HepG2 (cell line): ENCODE measurements at regions not wholly inside any gene's neighbourhood (a gene's known extent, or its start where the extent isn't known, plus 50 kb on each side); places are given as distances from the start of the nearest gene placed in this dataset.

ENCODE experiments used
- ATAC-seq: fragments of 200-7000 bp; cut with Tn5 transposase; 3 replicates; pipeline ENCODE4 v1.9.1; 2020; ENCODE audit warnings: mild to moderate bottlenecking, moderate library complexity
- BruUV-seq: library from RNA; stranded (reverse); fragments of 400-500 nt; replicated peaks from 2 replicates; lab custom pipeline; 2021; lab: Mats Ljungman, UMichigan
- CTCF ChIA-PET: fragments of 300-600 bp; formaldehyde crosslinking; extraction: SDS; loops from one replicate; lab custom pipeline; 2021; ENCODE audit warnings: low total read pairs, inconsistent platforms, low intra/inter-chr PET ratio; lab: Yijun Ruan, JAX
- POLR2A ChIA-PET: fragments of 350-600 bp; sonication (Branson Sonifier 250); formaldehyde crosslinking; loops from one replicate; lab custom pipeline; 2020; ENCODE audit warnings: antibody characterized with exemption, inconsistent platforms; lab: Yijun Ruan, JAX
- DNase-seq: peaks from one replicate; pipeline ENCODE4 v3.0.0-alpha.2; 2015; ENCODE audit warnings: low spot score
- FAIRE-seq: peaks from 3 replicates; lab custom pipeline; 2011; peaks lifted over from hg19 to GRCh38; lab: Jason Lieb, UNC
- H2AFZ ChIP-seq: one replicate; pipeline ENCODE4 v1.6.1; 2011; ENCODE audit warnings: low read length, inconsistent platforms
- H3K27ac ChIP-seq: fragments of 300-600 bp; 3 replicates; pipeline ENCODE4 v1.8.0; 2011; ENCODE audit warnings: mixed run types, mild to moderate bottlenecking, mixed read lengths, low read length, inconsistent platforms; ENCODE audit not compliant: insufficient read depth; ENCODE audit errors: extremely low read length
- H3K27me3 ChIP-seq, 2 experiments: fragments of 200-600 bp in 1 of 2; 2 replicates in 1 of 2; 3 replicates in 1 of 2; pipeline versions ENCODE4 v1.6.0 to v1.8.0; 2011; ENCODE audit warnings: low read length in 2 of 2, mild to moderate bottlenecking in 2 of 2, moderate library complexity in 2 of 2, inconsistent platforms in 1 of 2; ENCODE audit not compliant: insufficient read depth in 2 of 2, control insufficient read depth in 1 of 2
- H3K36me3 ChIP-seq, 2 experiments: fragments of 200-600 bp in 1 of 2; replicated peaks in 1 of 2; 2 replicates in 1 of 2; 3 replicates in 1 of 2; pipeline versions ENCODE4 v1.5.1 to v1.8.0; 2011; ENCODE audit warnings: low read length in 2 of 2, inconsistent platforms in 1 of 2; ENCODE audit not compliant: insufficient read depth in 2 of 2, control insufficient read depth in 1 of 2
- H3K4me1 ChIP-seq: 2 replicates; pipeline ENCODE4 v1.5.1; 2012; ENCODE audit warnings: low read length, inconsistent platforms; ENCODE audit not compliant: insufficient read depth
- H3K4me2 ChIP-seq: 2 replicates; pipeline ENCODE4 v1.6.0; 2011; ENCODE audit warnings: low read depth, low read length, inconsistent platforms
- H3K4me3 ChIP-seq, 3 experiments: fragments of 200-600 bp in 1 of 3; sonication (generic), shearing (Covaris generic) in 1 of 3; replicated peaks in 1 of 3; 2 replicates each; pipeline ENCODE4 v1.5.1; 2011 to 2016; ENCODE audit warnings: low read length in 3 of 3, inconsistent platforms in 2 of 3, low read depth in 2 of 3, mild to moderate bottlenecking in 2 of 3, control low read depth in 1 of 3, mixed read lengths in 1 of 3; ENCODE audit not compliant: insufficient read depth in 1 of 3
- H3K79me2 ChIP-seq: one replicate; pipeline ENCODE4 v1.6.1; 2011; ENCODE audit warnings: low read length, inconsistent platforms; ENCODE audit not compliant: insufficient read depth
- H3K9ac ChIP-seq: 2 replicates; pipeline ENCODE4 v1.6.0; 2011; ENCODE audit warnings: mild to moderate bottlenecking, low read depth, low read length, inconsistent platforms; ENCODE audit not compliant: insufficient read depth
- H3K9me3 ChIP-seq: 2 replicates; pipeline ENCODE4 v1.5.1; 2012; ENCODE audit warnings: mild to moderate bottlenecking, low read length
- H4K20me1 ChIP-seq: 2 replicates; pipeline ENCODE4 v1.6.0; 2011; ENCODE audit warnings: inconsistent platforms, mild to moderate bottlenecking, low read length, moderate library complexity; ENCODE audit not compliant: insufficient read depth
- ATM ChIP-seq: fragments of 450-650 bp; IDR thresholded peaks from 2 replicates; pipeline ENCODE4 v1.7.1; 2017; ENCODE audit warnings: mild to moderate bottlenecking, borderline replicate concordance
- CBX1 ChIP-seq: IDR thresholded peaks from one replicate; pipeline ENCODE4 v1.6.1; 2016; ENCODE audit warnings: antibody characterized with exemption, low read depth
- FOXJ3 ChIP-seq: sonication (generic); formaldehyde crosslinking; IDR thresholded peaks from 2 replicates; pipeline ENCODE4 v1.4.0; 2020; ENCODE audit warnings: missing genetic modification reagents, mild to moderate bottlenecking, borderline replicate concordance
- HDAC6 ChIP-seq: fragments of 200-600 bp; sonication (generic); IDR thresholded peaks from 2 replicates; pipeline ENCODE4 v1.7.0; 2017; ENCODE audit warnings: mild to moderate bottlenecking, antibody characterized with exemption, low read length, low read depth
- IRF9 ChIP-seq: sonication (generic); formaldehyde crosslinking; IDR thresholded peaks from 2 replicates; pipeline ENCODE4 v1.8.0; 2022; ENCODE audit warnings: missing genetic modification reagents, mild to moderate bottlenecking, borderline replicate concordance
- KDM6A ChIP-seq: IDR thresholded peaks from 2 replicates; pipeline ENCODE4 v1.6.1; 2016; ENCODE audit warnings: low read depth
- LBX2 ChIP-seq: sonication (generic); formaldehyde crosslinking; IDR thresholded peaks from 2 replicates; pipeline ENCODE4 v1.5.0; 2020; ENCODE audit warnings: missing genetic modification reagents, mild to moderate bottlenecking, borderline replicate concordance
- NCOA2 ChIP-seq: sonication (generic); formaldehyde crosslinking; IDR thresholded peaks from 2 replicates; pipeline ENCODE4 v1.8.0; 2022; ENCODE audit warnings: inconsistent platforms
- SNAPC4 ChIP-seq: sonication (generic); formaldehyde crosslinking; IDR thresholded peaks from 2 replicates; pipeline ENCODE4 v1.4.0; 2020; ENCODE audit warnings: mild to moderate bottlenecking, missing genetic modification reagents
- SRSF4 ChIP-seq: fragments of 200-400 bp; formaldehyde crosslinking; IDR thresholded peaks from one replicate; pipeline ENCODE4 v1.6.1; 2018; ENCODE audit warnings: mild to moderate bottlenecking, low read depth, low read length, moderate library complexity; ENCODE audit not compliant: poor library complexity, severe bottlenecking
- ZBTB20 ChIP-seq: sonication (generic); formaldehyde crosslinking; IDR thresholded peaks from 2 replicates; pipeline ENCODE4 v1.8.1; 2023; ENCODE audit warnings: missing genetic modification reagents, low read depth, mild to moderate bottlenecking, borderline replicate concordance
- ZBTB33 ChIP-seq: sonication (generic); formaldehyde crosslinking; IDR thresholded peaks from 2 replicates; pipeline ENCODE4 v1.4.0; 2020; ENCODE audit warnings: missing genetic modification reagents
- ZFYVE20 ChIP-seq: sonication (generic); formaldehyde crosslinking; IDR thresholded peaks from 2 replicates; pipeline ENCODE4 v1.8.0; 2023; ENCODE audit warnings: low read depth, mild to moderate bottlenecking, moderate library complexity, missing genetic modification reagents, borderline replicate concordance
- ZNF205 ChIP-seq: IDR thresholded peaks from 2 replicates; pipeline ENCODE4 v1.6.1; 2018; ENCODE audit warnings: missing biosample characterization, missing genetic modification reagents
- ZNF367 ChIP-seq: sonication (generic); formaldehyde crosslinking; IDR thresholded peaks from 2 replicates; pipeline ENCODE4 v1.4.0; 2020; ENCODE audit warnings: missing genetic modification reagents, borderline replicate concordance
- ZNF460 ChIP-seq: sonication (generic); formaldehyde crosslinking; IDR thresholded peaks from 2 replicates; pipeline ENCODE4 v1.5.1; 2020; ENCODE audit warnings: missing genetic modification reagents, mild to moderate bottlenecking, borderline replicate concordance
- ZNF652 ChIP-seq: IDR thresholded peaks from 2 replicates; pipeline ENCODE4 v1.6.1; 2016; ENCODE audit warnings: low read depth, borderline replicate concordance
- ZNF749 ChIP-seq: sonication (generic); formaldehyde crosslinking; IDR thresholded peaks from 2 replicates; pipeline ENCODE4 v1.8.0; 2022; ENCODE audit warnings: mild to moderate bottlenecking, missing genetic modification reagents, moderate library complexity, borderline replicate concordance
- in situ Hi-C: cut with HindIII; loops from 2 replicates; pipeline ENCODE4 v1.10.0; 2017; ENCODE audit warnings: low pct_unique_long_range_greater_than_20kb; ENCODE audit not compliant: extremely low pct_ligation_motif_present
- intact Hi-C: fragments of 100-400 bp; cut with micrococcal nuclease; formaldehyde crosslinking; loops from one replicate; pipeline ENCODE4 v1.10.0; 2022; ENCODE audit not compliant: unreplicated experiment

GRCh38 chr6:156189714-156190113 lies 587.5 kb upstream of the ARID1B start:
- Histone ChIP-seq H3K27ac (no peak overlapping the region), H3K36me3 (no peaks in the 10 kb centered on the region), H3K27me3 (no peaks in the 10 kb centered on the region; a peak in 1 of 5 replicates), H3K9ac (no peak overlapping the region), H3K9me3 (peaks cover 4% of the 10 kb centered on the region; the same call in 1 of the 2 replicates), H3K4me2 (no peak overlapping the region), H4K20me1 (no peaks in the 10 kb centered on the region), H3K4me3 (no peak overlapping the region), H3K79me2 (no peaks in the 10 kb centered on the region), H3K4me1 (no peaks in the 10 kb centered on the region), H2AFZ (no peak overlapping the region)
- DNase-seq (no peak), FAIRE-seq (no peak), ATAC-seq (no peak)
- ChIA-PET POLR2A (no interaction called here), CTCF (no interaction called here)
- in situ Hi-C loops (no loop called here), intact Hi-C loops (no loop called here)
- BruUV-seq: no TSS peak
- no peak for TF ChIP-seq ZBTB33 (CRISPR knock-in tag)
- no peak for TF ChIP-seq ZFYVE20 (CRISPR knock-in tag)
- TF ChIP-seq CBX1: no peak
- TF ChIP-seq ZNF460: no peak
- no peak for TF ChIP-seq ZNF749 (CRISPR knock-in tag)
- TF ChIP-seq ZNF367 (CRISPR knock-in tag): no peak
- TF ChIP-seq ZBTB20 (CRISPR knock-in tag): no peak
- no peak for TF ChIP-seq ATM
- TF ChIP-seq IRF9 (CRISPR knock-in tag): no peak
- no peak for TF ChIP-seq FOXJ3 (CRISPR knock-in tag)
- no peak for TF ChIP-seq SNAPC4 (CRISPR knock-in tag)
- no peak for TF ChIP-seq NCOA2 (CRISPR knock-in tag)
- no peak for TF ChIP-seq ZNF205
- TF ChIP-seq LBX2 (CRISPR knock-in tag): no peak
- no peak for TF ChIP-seq ZNF652 (CRISPR knock-in tag)
- TF ChIP-seq SRSF4: no peak
- TF ChIP-seq HDAC6: no peak
- no peak for TF ChIP-seq KDM6A (CRISPR knock-in tag)
